ENCODE measurements at regions not wholly inside any gene's neighbourhood (a gene's known extent, or its start where the extent isn't known, plus 50 kb on each side); places are given as distances from the start of the nearest gene placed in this dataset.
"Not testable (repeated sequence)": the region's sequence is repeated elsewhere in the genome, so short reads cannot be mapped to it uniquely, and the experiment has no call there.

DNA sequence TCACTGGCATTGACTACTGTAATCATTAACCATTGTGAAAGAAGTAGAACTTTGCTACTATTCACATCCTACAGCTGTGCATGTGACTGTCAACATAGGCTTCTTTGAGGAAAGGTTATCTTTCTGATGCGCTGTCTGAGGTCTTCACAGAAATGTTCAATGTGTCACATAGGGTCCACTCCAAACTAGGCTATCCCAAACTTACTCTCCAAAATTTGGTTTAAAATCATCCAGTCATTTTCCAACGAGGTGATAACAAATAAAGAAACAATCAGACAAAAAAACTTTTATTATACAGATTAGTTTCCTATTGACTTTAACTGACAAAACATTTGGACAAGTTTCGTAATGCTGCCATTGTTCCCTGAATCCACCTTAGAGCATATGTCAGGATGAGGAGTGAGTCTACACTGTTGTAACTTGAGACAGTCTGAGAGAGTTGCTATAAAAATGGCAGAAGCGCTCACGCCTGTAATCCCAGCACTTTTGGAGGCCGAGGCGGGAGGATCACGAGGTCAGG, 511.6 kb downstream of the PLOD2 start:
- DNase-seq = no peak

DNA sequence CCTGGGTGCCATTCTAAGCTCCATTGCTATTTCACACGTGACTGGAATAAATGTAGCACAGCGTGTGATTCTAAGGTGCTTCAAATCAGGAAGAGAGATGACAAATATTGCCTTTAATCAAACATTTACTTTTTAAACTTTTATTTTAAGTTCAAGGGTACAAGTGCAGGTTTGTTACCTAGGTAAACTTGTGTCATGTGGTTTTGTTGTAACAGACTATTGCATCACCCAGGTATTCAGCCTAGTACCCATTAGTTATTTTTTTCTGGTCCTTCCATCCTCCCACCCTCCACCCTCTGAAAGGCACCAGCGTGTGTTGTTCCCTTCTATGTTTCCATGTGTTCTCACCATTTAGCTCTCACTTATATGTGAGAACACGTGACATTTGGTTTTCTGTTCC, 510.8 kb downstream of the PLOD2 start:
- DNase-seq = no peak

GRCh38 chr3:145671121-145671520, 489.9 kb downstream of the PLOD2 start:
- no peak for DNase-seq

GRCh38 chr3:145673838-145674237, 487.1 kb downstream of the PLOD2 start:
- DNase-seq = peak; percentile 47

- no peak for DNase-seq
Measured at GRCh38 chr3:145678401-145678800, 482.6 kb downstream of the PLOD2 start.

DNA sequence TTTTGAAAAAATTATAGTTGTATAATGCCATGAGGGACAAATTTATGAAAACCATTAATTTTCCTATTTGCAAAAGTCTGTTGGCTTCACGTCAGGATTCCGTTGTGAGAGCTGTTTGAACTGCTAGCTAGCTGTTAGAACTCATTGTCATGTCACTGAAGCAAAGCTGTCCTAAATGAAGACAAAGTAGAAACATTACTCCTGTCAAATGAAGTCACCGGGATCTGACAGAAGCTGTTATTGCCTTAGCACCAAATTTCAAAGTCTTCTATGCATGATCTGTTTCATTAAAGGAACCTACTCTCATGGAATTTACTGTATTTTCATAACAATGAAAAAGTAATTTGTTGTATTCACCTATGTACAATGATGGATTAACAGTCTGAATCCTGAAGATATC, 479.8 kb downstream of the PLOD2 start:
- DNase-seq = no peak

- not testable (repeated sequence) for DNase-seq
Measured at GRCh38 chr3:145687978-145688377, 473.0 kb downstream of the PLOD2 start.

DNA sequence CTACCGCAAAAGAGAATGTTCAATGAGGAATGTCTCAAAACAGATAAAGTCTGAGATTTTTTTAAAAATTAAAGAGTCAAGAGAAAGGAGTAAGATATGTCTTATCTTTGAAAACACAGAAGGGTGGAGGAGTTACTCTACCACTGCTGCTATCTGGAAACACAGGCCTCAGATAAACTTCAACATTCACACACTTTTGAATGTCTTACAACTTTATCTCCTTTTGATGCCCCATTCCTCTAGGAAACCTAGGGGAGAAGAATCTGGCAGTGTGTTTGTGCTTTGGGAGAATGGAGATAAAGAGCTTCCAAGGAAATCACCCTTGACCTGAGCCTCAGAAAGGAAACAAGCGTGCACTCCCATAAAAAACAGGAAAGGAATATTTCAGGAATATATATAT, 468.2 kb downstream of the PLOD2 start:
- DNase-seq = no peak

DNA sequence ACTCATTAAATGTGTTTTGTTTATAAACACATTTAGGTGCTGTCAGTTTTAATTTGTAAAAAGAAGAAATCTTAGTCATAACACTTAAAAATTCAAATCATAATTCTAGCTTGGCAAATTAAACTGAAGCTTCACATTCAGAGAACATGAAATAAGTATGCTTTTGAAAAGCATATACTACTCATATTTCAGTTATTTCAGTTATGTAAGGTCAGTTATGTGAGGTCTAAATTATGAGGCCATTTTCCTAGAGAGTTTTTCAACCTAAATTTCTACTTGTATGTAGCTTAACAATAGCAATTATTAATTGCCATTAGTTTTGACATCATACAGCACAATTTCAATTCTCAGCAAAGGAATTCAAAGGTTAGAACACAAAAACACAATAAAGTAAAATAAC, 465.0 kb downstream of the PLOD2 start:
- DNase-seq = no peak

- DNase-seq = no peak
Measured at GRCh38 chr3:145698250-145698649, 462.7 kb downstream of the PLOD2 start.

DNA sequence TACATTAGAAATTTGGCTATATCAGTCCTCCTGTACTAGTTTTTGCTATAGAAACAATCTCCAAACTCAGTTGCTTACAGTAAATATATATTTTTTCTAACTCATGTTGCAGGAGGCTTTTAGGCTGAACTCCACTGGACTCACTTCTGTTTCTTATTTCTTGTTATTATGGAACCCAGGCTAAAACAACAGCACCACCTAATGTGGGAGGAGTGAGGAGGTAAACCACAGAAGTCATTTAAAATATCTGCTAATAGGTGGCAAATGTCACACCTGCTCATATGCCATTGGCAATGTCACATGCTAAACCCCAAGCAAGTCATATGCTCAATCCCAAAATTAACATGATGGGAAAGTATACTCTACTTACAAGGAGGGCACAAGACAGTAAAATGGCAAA, 462.2 kb downstream of the PLOD2 start:
- no peak for DNase-seq

- no peak for DNase-seq
Measured at GRCh38 chr3:145704020-145704419, 457.0 kb downstream of the PLOD2 start.

DNA sequence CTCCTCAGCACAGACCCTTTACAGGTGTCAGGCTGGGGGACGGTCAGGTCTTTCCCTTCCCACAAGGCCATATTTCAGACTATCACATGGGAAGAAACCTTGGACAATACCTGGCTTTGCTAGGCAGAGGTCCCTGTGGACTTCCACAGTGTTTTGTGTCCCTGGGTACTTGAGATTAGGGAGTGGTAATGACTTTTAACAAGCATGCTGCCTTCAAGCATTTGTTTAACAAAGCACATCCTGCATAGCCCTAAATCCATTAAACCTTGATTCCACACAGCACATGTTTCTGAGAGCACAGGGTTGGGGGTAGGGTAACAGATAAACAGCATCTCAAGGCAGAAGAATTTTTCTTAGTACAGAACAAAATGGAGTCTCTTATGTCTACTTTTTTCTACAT, 451.2 kb downstream of the PLOD2 start:
- not testable (repeated sequence) for DNase-seq

DNA sequence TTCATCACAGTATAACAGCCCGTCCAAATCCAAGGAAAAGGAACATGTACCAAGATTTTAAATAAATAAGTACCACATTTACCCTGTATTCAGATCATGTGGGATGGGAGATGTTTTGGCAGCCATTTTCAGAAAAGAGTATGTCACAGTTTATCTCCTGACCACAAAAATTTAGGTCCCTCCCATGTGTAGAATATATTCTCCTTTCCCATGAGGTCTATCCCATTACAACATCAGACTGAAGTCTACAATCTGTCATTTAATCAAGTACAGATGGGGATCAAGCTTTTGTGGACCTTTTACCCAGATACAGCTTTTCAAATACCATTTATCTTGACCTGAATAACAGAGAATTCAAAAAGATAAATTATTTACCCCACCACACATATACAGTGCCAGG, 444.5 kb downstream of the PLOD2 start:
- no peak for DNase-seq

DNA sequence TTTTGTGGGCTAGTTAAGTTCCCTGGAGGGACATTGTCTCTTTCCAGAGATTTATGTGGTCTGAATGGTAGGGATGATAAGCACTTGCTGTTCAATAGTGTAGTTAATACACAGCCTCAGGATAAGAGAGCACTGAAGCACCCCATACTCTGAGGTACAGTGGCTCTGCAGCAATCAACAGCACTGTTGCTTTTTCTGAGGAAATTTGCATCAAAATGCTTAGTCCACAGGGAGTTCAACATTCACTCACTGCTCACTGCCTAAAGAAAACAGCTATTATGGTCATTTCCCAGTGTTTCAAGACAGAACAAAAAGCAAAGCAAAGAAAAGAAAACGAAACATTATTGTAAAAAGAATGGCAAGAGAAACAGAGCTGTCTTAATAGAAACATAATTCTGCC, 441.9 kb downstream of the PLOD2 start:
- DNase-seq = peak; percentile 99

GRCh38 chr3:145721273-145721805, 439.6 kb downstream of the PLOD2 start:
- DNase-seq = no peak

DNA sequence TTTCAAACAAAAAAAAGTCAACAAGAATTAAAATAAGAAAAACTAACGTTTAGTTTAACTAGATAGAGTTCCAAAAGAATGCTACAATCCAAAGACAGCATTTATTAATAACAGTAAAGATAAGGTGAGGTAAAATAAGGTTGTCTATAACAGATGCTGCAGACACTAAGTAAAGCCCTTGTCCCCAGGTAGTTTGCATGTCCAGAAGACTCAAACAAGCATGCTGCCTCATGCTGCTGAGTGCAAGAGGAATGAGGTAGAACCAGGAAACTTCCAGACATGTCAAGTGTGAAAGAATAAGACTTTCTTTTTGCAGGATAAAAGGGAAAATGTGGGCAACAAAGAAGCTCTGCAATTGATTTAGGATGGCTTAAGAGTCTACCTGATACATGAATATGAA, 439.2 kb downstream of the PLOD2 start:
- no peak for DNase-seq

DNA sequence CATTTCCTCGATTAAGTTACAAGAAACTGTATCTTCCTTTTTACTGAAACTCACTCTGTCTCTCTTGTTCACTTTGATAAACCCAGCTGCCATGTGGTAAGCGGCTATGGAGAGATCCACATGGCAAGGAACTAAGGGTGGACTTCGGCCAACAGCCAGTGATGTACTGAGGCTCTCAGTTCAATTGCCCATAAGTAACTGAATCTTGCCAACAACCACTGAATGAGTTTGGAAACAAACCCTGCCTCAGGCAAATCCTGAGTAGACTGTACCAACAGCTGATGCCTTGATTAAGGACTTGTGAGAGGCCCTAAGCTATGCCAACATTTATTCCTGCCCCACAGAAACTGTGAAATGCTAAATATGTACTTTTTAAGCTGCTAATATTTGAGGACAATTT, 433.5 kb downstream of the PLOD2 start:
- no peak for DNase-seq

GRCh38 chr3:145735631-145736030, 425.4 kb downstream of the PLOD2 start:
- no peak for DNase-seq

DNA sequence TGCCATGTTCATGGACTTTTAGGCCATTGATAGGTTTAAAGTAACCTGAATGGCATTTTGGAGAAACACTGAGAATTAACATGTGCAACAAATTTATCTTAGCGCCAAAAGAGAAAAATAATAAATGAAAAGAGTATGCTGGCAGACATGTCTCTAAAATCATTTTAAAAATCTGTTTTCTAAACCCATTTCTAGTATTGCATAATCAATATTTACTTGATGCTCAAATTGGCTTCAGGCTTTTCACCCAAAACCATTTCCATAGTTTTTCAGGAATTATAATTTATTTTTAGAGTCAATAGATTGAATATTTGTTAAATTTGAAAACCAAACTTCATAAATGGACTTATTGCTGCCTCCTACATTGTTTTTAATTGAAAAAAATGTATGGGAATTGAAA, 423.0 kb downstream of the PLOD2 start:
- DNase-seq = no peak

- DNase-seq = no peak
Measured at GRCh38 chr3:145739926-145740325, 421.1 kb downstream of the PLOD2 start.

- DNase-seq = no peak
Measured at GRCh38 chr3:145750657-145751056, 410.3 kb downstream of the PLOD2 start.

- no peak for DNase-seq
Measured at GRCh38 chr3:145752576-145752975, 408.4 kb downstream of the PLOD2 start.

- no peak for DNase-seq
Measured at GRCh38 chr3:145754605-145755289, 406.2 kb downstream of the PLOD2 start.

GRCh38 chr3:145760036-145760435, 400.9 kb downstream of the PLOD2 start:
- no peak for DNase-seq
